ENCODE measurements at regions not wholly inside any gene's neighbourhood (a gene's known extent, or its start where the extent isn't known, plus 50 kb on each side); places are given as distances from the start of the nearest gene placed in this dataset.

DNA sequence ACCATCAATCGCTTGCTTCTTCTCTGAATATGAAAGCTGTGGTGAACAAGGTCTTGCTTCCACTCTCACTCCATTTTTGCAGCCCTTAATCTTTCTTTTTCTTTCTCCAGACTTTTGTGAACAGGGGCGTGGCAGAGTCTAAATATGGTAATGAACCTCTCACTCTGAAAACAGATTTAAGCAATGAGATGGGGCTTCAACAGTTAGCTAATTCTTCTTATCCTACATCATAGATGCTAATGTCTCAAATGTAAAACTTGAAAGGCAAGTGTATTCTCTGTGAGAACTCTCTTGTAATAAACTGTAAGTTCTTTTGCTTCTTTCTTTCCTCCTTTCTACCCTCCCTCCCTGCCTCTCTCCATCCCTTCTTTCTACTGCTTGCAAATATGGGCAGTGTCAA lies 106.5 kb upstream of the ANK2 start:
- TF ChIP-seq EP300 (IDR thresholded peaks at IDR 0.05) (no peak), POLR2A (IDR thresholded peaks at IDR 0.05; ENCODE audit: low read depth) (no peak), POLR2AphosphoS5 (IDR thresholded peaks at IDR 0.05) (no peak)
- TF ChIP-seq, protein P1, sequence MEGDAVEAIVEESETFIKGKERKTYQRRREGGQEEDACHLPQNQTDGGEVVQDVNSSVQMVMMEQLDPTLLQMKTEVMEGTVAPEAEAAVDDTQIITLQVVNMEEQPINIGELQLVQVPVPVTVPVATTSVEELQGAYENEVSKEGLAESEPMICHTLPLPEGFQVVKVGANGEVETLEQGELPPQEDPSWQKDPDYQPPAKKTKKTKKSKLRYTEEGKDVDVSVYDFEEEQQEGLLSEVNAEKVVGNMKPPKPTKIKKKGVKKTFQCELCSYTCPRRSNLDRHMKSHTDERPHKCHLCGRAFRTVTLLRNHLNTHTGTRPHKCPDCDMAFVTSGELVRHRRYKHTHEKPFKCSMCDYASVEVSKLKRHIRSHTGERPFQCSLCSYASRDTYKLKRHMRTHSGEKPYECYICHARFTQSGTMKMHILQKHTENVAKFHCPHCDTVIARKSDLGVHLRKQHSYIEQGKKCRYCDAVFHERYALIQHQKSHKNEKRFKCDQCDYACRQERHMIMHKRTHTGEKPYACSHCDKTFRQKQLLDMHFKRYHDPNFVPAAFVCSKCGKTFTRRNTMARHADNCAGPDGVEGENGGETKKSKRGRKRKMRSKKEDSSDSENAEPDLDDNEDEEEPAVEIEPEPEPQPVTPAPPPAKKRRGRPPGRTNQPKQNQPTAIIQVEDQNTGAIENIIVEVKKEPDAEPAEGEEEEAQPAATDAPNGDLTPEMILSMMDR (IDR thresholded peaks at IDR 0.05), result no peak
